ENCODE measurements at regions not wholly inside any gene's neighbourhood (a gene's known extent, or its start where the extent isn't known, plus 50 kb on each side); places are given as distances from the start of the nearest gene placed in this dataset.

- DNase-seq (ENCODE audit: low spot score) = no peak
Observed at GRCh38 chr1:177571076-177571475, 398.8 kb downstream of the SEC16B start.

GRCh38 chr1:177569476-177569875, 398.7 kb downstream of the BRINP2 start:
- no peak for DNase-seq (ENCODE audit: low spot score)

- DNase-seq (ENCODE audit: low spot score) = no peak
Observed at GRCh38 chr1:177568622-177569021, 397.9 kb downstream of the BRINP2 start.

- DNase-seq (ENCODE audit: low spot score) = peak; percentile 2
Observed at GRCh38 chr1:177567393-177567792, 396.6 kb downstream of the BRINP2 start.

GRCh38 chr1:177566495-177566894, 395.7 kb downstream of the BRINP2 start:
- DNase-seq (ENCODE audit: low spot score) = no peak

GRCh38 chr1:177561436-177561835, 390.7 kb downstream of the BRINP2 start:
- DNase-seq (ENCODE audit: low spot score) = no peak

- no peak for DNase-seq (ENCODE audit: low spot score)
Observed at GRCh38 chr1:177558372-177558771, 387.6 kb downstream of the BRINP2 start.

GRCh38 chr1:177556163-177556562, 385.4 kb downstream of the BRINP2 start:
- no peak for DNase-seq (ENCODE audit: low spot score)

- no peak for DNase-seq (ENCODE audit: low spot score)
Observed at GRCh38 chr1:177547200-177547599, 376.4 kb downstream of the BRINP2 start.

GRCh38 chr1:177546346-177546745, 375.6 kb downstream of the BRINP2 start:
- no peak for DNase-seq (ENCODE audit: low spot score)

- DNase-seq (ENCODE audit: low spot score) = no peak
Observed at GRCh38 chr1:177526201-177526600, 355.4 kb downstream of the BRINP2 start.

- no peak for DNase-seq (ENCODE audit: low spot score)
Observed at GRCh38 chr1:177525176-177525575, 354.4 kb downstream of the BRINP2 start.

- no peak for DNase-seq (ENCODE audit: low spot score)
Observed at GRCh38 chr1:177517546-177517945, 346.8 kb downstream of the BRINP2 start.

GRCh38 chr1:177514207-177514606, 343.4 kb downstream of the BRINP2 start:
- no peak for DNase-seq (ENCODE audit: low spot score)

- DNase-seq (ENCODE audit: low spot score) = no peak
Observed at GRCh38 chr1:177511036-177511435, 340.3 kb downstream of the BRINP2 start.

- DNase-seq (ENCODE audit: low spot score) = no peak
Observed at GRCh38 chr1:177505905-177506590, 335.3 kb downstream of the BRINP2 start.

GRCh38 chr1:177495878-177496277, 325.1 kb downstream of the BRINP2 start:
- DNase-seq (ENCODE audit: low spot score) = no peak

GRCh38 chr1:177490786-177491185, 320.0 kb downstream of the BRINP2 start:
- no peak for DNase-seq (ENCODE audit: low spot score)

- no peak for DNase-seq (ENCODE audit: low spot score)
Observed at GRCh38 chr1:177490036-177490639, 319.4 kb downstream of the BRINP2 start.

- DNase-seq (ENCODE audit: low spot score) = no peak
Observed at GRCh38 chr1:177488722-177489121, 318.0 kb downstream of the BRINP2 start.

GRCh38 chr1:177487481-177487880, 316.7 kb downstream of the BRINP2 start:
- no peak for DNase-seq (ENCODE audit: low spot score)

GRCh38 chr1:177480741-177481305, 310.1 kb downstream of the BRINP2 start:
- no peak for DNase-seq (ENCODE audit: low spot score)

GRCh38 chr1:177479600-177479999, 308.8 kb downstream of the BRINP2 start:
- no peak for DNase-seq (ENCODE audit: low spot score)

- DNase-seq (ENCODE audit: low spot score) = no peak
Observed at GRCh38 chr1:177476676-177477075, 305.9 kb downstream of the BRINP2 start.
